ENCODE measurements at regions not wholly inside any gene's neighbourhood (a gene's known extent, or its start where the extent isn't known, plus 50 kb on each side); places are given as distances from the start of the nearest gene placed in this dataset.

GRCh38 chr13:39811051-39811450 is 155.6 kb downstream of the COG6 start:
- DNase-seq (ENCODE audit: low read depth), result no peak
- TF ChIP-seq, protein P1, sequence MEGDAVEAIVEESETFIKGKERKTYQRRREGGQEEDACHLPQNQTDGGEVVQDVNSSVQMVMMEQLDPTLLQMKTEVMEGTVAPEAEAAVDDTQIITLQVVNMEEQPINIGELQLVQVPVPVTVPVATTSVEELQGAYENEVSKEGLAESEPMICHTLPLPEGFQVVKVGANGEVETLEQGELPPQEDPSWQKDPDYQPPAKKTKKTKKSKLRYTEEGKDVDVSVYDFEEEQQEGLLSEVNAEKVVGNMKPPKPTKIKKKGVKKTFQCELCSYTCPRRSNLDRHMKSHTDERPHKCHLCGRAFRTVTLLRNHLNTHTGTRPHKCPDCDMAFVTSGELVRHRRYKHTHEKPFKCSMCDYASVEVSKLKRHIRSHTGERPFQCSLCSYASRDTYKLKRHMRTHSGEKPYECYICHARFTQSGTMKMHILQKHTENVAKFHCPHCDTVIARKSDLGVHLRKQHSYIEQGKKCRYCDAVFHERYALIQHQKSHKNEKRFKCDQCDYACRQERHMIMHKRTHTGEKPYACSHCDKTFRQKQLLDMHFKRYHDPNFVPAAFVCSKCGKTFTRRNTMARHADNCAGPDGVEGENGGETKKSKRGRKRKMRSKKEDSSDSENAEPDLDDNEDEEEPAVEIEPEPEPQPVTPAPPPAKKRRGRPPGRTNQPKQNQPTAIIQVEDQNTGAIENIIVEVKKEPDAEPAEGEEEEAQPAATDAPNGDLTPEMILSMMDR (IDR thresholded peaks at IDR 0.05; ENCODE audit: insufficient read depth, low read length, poor library complexity, severe bottlenecking), result no peak
- no peaks in the 10 kb centered on the region for H3K27me3 ChIP-seq (ENCODE audit: control insufficient read depth, insufficient read depth, low read length)
- H3K4me3 ChIP-seq (ENCODE audit: low read depth, low read length), result no peak overlapping the region
- H3K36me3 ChIP-seq (ENCODE audit: control insufficient read depth, insufficient read depth, low read length), result no peaks in the 10 kb centered on the region

DNA sequence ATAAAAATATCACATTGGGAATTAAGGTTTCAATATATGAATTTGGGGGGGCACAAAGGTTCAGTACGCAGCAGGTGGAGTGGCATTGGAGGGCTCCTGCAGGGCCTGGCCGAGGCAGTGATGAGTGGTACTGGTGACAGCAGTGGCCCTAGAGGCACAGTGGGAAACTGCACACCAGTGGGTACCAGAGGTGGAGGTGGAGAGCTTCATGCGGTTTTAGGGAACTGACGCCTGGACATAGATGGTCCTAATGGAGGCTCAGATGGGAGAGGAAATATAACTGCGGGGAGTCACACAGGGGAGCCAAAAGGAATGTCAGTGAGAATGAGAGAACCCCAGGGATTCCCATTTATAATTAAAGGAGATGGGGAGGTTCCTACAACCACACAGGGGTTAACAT is 156.2 kb downstream of the COG6 start:
- H3K4me3 ChIP-seq (ENCODE audit: low read depth, low read length), result no peak overlapping the region
- DNase-seq (ENCODE audit: low read depth), result no peak
- H3K36me3 ChIP-seq (ENCODE audit: control insufficient read depth, insufficient read depth, low read length), result no peaks in the 10 kb centered on the region
- TF ChIP-seq, protein P1 (IDR thresholded peaks at IDR 0.05; ENCODE audit: insufficient read depth, low read length, poor library complexity, severe bottlenecking), result no peak
- no peaks in the 10 kb centered on the region for H3K27me3 ChIP-seq (ENCODE audit: control insufficient read depth, insufficient read depth, low read length)

DNA sequence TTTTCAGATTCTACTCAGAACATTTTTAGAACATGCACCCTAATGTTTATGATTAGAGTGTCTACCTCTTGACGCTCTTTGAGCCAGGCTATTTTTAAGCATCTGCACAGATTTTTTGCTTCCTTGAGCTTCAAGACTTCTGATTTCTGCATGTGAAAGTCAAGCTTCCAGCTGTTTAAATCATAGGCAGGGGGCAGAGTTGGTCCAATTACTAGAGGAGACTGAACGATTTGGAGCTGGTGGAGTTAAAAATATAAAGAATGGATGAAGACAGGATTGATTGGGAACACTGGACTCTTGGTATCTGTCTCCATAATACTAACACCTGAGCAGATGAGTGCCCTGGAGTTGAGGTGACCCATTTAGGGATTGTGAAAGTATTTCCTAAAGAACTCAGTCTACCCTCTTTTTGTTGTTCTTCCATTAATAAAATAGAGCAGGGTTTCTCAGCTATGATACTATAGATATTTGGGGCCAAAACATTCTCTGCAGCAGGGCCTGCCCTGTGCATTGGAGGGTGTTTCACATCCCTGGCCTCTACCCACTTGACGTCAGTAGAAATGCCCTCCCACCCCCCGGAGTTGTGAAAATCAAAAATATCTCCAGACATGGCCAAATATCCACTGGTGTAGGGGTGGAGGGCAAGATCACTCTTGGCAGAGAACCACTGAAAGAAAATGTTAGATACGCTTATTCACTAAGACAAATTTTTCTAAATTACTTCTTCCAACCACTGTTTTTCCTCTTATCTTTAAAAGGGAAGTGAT is 160.1 kb downstream of the COG6 start:
- no peaks in the 10 kb centered on the region for H3K36me3 ChIP-seq (ENCODE audit: control insufficient read depth, insufficient read depth, low read length)
- DNase-seq (ENCODE audit: low read depth), result no peak
- TF ChIP-seq, protein P1 (IDR thresholded peaks at IDR 0.05; ENCODE audit: insufficient read depth, low read length, poor library complexity, severe bottlenecking), result no peak
- no peaks in the 10 kb centered on the region for H3K27me3 ChIP-seq (ENCODE audit: control insufficient read depth, insufficient read depth, low read length)
- H3K4me3 ChIP-seq (ENCODE audit: low read depth, low read length), result no peak overlapping the region

GRCh38 chr13:39816936-39817335 is 161.5 kb downstream of the COG6 start:
- TF ChIP-seq, protein P1 (IDR thresholded peaks at IDR 0.05; ENCODE audit: insufficient read depth, low read length, poor library complexity, severe bottlenecking), result no peak
- Histone ChIP-seq H3K36me3 (ENCODE audit: control insufficient read depth, insufficient read depth, low read length) (no peaks in the 10 kb centered on the region), H3K4me3 (ENCODE audit: low read depth, low read length) (no peak overlapping the region), H3K27me3 (ENCODE audit: control insufficient read depth, insufficient read depth, low read length) (no peaks in the 10 kb centered on the region)
- no peak for DNase-seq (ENCODE audit: low read depth)

- Histone ChIP-seq H3K27me3 (ENCODE audit: control insufficient read depth, insufficient read depth, low read length) (no peaks in the 10 kb centered on the region), H3K36me3 (ENCODE audit: control insufficient read depth, insufficient read depth, low read length) (no peaks in the 10 kb centered on the region), H3K4me3 (ENCODE audit: low read depth, low read length) (no peak overlapping the region)
- TF ChIP-seq, protein P1 (IDR thresholded peaks at IDR 0.05; ENCODE audit: insufficient read depth, low read length, poor library complexity, severe bottlenecking), result no peak
- DNase-seq (ENCODE audit: low read depth), result no peak
Observed at GRCh38 chr13:39818953-39819352, 163.5 kb downstream of the COG6 start.

DNA sequence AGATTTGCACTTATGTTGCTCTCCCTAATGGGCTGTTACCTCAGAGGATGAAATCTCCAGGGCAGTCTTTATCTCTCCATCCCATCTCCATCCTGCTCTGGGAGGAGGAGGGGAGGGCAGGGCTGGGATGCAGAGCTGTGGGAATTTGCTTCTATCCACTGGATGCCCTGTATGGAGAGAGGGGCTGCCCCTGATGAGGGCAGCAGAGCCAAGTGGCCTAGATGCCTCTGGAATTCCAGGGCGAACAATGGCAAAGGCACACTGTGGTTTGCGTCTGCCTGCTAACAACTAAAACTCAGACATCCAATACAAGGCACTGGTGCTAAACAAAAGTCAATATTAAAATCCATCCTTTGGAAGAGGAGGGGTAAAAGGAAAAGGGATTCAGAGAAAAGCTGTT is 165.1 kb downstream of the COG6 start:
- DNase-seq (ENCODE audit: low read depth), result no peak
- Histone ChIP-seq H3K27me3 (ENCODE audit: control insufficient read depth, insufficient read depth, low read length) (no peaks in the 10 kb centered on the region), H3K36me3 (ENCODE audit: control insufficient read depth, insufficient read depth, low read length) (no peaks in the 10 kb centered on the region), H3K4me3 (ENCODE audit: low read depth, low read length) (no peak overlapping the region)
- TF ChIP-seq, protein P1 (IDR thresholded peaks at IDR 0.05; ENCODE audit: insufficient read depth, low read length, poor library complexity, severe bottlenecking), result no peak

All from kidney epithelial cell (primary cell).